ENCODE measurements at regions not wholly inside any gene's neighbourhood (a gene's known extent, or its start where the extent isn't known, plus 50 kb on each side); places are given as distances from the start of the nearest gene placed in this dataset.

- no peak for TF ChIP-seq CTCF (IDR thresholded peaks at IDR 0.05; ENCODE audit: borderline replicate concordance, extremely low read depth, low read length, poor library complexity, severe bottlenecking)
- no peak for TF ChIP-seq EZH2 (IDR thresholded peaks at IDR 0.05; ENCODE audit: borderline replicate concordance, low read depth, low read length, severe bottlenecking)
Measured at GRCh38 chr2:58916063-58916462, 674.9 kb upstream of the FANCL start.
